Natural killer cell treated with Interleukin-12 subunit alpha and Interleukin-12 subunit beta and Interleukin-15 and Interleukin-18, amount 100 ng/mL, for 72 hours (primary cell): ENCODE measurements at regions not wholly inside any gene's neighbourhood (a gene's known extent, or its start where the extent isn't known, plus 50 kb on each side); places are given as distances from the start of the nearest gene placed in this dataset.

ENCODE experiments used
- ATAC-seq, 2 donors: fragments of 150-1000 bp; cut with Tn5 transposase in 1 of 2; sonication (Bioruptor Pico), chemical (Tn5 transposase) in 1 of 2; 2 replicates each; pipeline ENCODE4 v1.10.0; 2021
- DNase-seq: peaks from one replicate; pipeline ENCODE4 v3.0.0; 2022; ENCODE audit warnings: low spot score
- H3K27ac Mint-ChIP-seq, 2 donors: 1 replicate in 1 of 2; 2 replicates in 1 of 2; pipeline ENCODE4 v1.8.0; 2022; ENCODE audit warnings: mixed read lengths in 2 of 2, mild to moderate bottlenecking in 1 of 2, moderate library complexity in 1 of 2
- H3K27me3 Mint-ChIP-seq, 2 donors: 1 replicate in 1 of 2; 2 replicates in 1 of 2; pipeline ENCODE4 v1.8.0; 2022; ENCODE audit warnings: mixed read lengths in 2 of 2
- H3K36me3 Mint-ChIP-seq: one replicate; pipeline ENCODE4 v1.8.0; 2022; ENCODE audit warnings: mixed read lengths
- H3K4me1 Mint-ChIP-seq, 2 donors: 1 replicate in 1 of 2; 2 replicates in 1 of 2; pipeline ENCODE4 v1.8.0; 2022; ENCODE audit warnings: low read depth in 2 of 2, mixed read lengths in 2 of 2, mild to moderate bottlenecking in 1 of 2
- H3K4me3 Mint-ChIP-seq: one replicate; pipeline ENCODE4 v1.8.0; 2022; ENCODE audit warnings: mixed read lengths
- H3K9me3 Mint-ChIP-seq: 2 replicates; pipeline ENCODE4 v1.8.0; 2022; ENCODE audit warnings: mixed read lengths

DNA sequence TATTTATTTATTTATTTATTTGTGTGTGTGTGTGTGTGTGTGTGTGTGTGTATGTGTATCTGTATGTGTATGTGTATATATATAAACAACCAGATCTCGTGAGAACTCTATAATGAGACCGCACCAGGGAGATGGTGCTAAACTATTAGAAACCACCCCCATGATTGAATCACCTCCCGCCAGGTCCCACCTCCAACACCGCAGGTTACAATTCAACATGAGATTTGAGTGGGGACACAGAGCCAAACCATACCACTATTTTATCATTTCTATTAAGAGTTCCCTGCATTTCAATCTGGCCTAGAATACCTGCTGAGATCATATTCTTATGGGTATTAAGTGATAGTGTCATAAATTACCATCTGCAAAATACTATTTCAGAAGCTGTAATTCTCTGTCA, 243.8 kb upstream of the PLEKHG7 start:
- H3K4me1 Mint-ChIP-seq, result peaks cover 40 to 44% of the 10 kb centered on the region in 2 donors

DNA sequence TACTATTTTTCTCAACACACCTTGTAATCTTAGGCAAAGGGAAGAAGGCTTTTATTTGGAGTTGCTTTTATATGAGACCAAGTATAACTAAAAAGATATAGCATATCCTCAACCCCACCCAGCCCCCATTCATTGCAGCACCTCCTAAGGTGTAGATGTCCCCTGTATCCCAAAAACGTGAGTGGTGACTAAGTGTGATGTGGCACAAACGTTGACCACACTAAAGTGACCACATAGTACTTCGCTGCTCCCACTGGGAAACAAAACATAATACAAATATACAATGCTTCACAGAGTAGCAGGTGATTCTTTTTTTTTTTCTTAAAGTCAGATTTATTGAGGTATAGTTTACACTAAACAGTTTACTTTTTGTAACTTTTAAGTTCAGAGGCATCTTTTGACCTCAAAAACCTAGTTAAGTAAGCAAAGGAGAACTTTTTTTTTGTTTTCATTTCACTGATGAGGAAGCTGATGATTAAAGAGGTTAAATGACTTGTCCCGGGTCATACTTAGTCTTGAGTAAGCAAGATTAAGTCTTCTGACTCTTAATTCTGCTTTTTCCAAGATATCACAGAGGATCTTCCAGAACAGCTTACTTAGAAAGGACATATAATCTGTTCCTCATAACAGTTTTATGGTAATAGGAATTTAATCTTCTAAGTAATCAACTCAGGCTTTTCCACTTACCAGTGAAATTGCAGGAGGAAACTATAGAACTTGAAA, 245.2 kb upstream of the PLEKHG7 start:
- H3K27me3 Mint-ChIP-seq, result no peaks in the 10 kb centered on the region
- no peak overlapping the region for H3K4me3 Mint-ChIP-seq
- no peaks in the 10 kb centered on the region for H3K36me3 Mint-ChIP-seq
- peaks cover 36 to 39% of the 10 kb centered on the region in 2 donors for H3K4me1 Mint-ChIP-seq
- peak overlapping the region in 1 of 2 donors; percentile 33 for H3K27ac Mint-ChIP-seq
- peaks cover 17% of the 10 kb centered on the region for H3K9me3 Mint-ChIP-seq
- DNase-seq (no peak), ATAC-seq (no peak)

More for the DNA sequence above, 243.8 kb upstream of the PLEKHG7 start:
- no peak for DNase-seq
- Mint-ChIP-seq H3K4me3 (no peak overlapping the region), H3K36me3 (no peaks in the 10 kb centered on the region), H3K27me3 (no peaks in the 10 kb centered on the region), H3K9me3 (peaks cover 21% of the 10 kb centered on the region), H3K27ac (peak overlapping the region in 1 of 2 donors; percentile 69)
- no peak for ATAC-seq

DNA sequence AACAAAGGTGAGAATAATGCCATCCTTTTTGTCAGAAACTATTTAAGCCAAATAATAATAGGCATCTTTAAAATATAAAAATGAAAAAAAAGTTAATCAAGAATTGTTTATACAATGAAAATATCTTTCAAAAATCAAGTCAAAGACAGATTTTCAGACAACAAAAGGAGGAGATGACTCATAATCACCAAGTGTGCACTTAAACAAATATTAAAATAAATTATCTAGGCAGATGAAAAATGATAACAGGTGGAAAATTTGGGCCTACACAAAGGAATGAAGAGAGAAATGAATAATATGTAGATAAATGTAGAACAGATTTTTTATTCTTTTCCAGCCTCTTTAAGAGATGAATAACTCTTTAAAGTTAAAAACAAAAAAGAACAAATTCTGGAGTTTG, 250.0 kb upstream of the PLEKHG7 start:
- Mint-ChIP-seq H3K27me3 (no peaks in the 10 kb centered on the region), H3K36me3 (peaks cover 11% of the 10 kb centered on the region), H3K4me3 (no peak overlapping the region), H3K9me3 (peaks cover 18% of the 10 kb centered on the region), H3K27ac (peak overlapping the region in 1 of 2 donors; percentile 35), H3K4me1 (peaks cover 5 to 14% of the 10 kb centered on the region in 2 donors)
- no peak for DNase-seq
- ATAC-seq, result no peak

DNA sequence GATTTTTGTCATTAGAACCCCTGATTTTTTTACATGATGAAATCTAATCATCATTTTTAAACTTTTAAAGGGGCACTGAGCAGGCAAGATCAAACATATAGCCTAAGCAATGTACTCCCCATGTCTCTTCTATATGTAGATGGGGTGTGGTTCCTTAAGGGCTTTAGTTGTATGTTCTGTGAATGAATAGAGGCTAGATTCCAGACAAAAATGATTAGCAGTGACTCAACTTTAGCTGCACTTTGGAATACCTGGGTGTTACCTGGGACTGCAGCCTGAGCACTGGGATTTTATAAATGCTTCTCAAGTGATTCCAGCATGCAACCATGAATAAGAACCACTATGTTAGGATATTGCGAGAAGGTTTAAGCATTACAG, 256.7 kb upstream of the PLEKHG7 start:
- H3K9me3 Mint-ChIP-seq, result peaks cover 3% of the 10 kb centered on the region
- H3K4me3 Mint-ChIP-seq, result no peak overlapping the region
- peaks cover 11 to 15% of the 10 kb centered on the region in 2 donors for H3K4me1 Mint-ChIP-seq
- ATAC-seq, result no peak
- DNase-seq, result no peak
- no peaks in the 10 kb centered on the region for H3K27me3 Mint-ChIP-seq
- peak overlapping the region in 1 of 2 donors; percentile 7 for H3K27ac Mint-ChIP-seq
- H3K36me3 Mint-ChIP-seq, result peaks cover 11% of the 10 kb centered on the region

DNA sequence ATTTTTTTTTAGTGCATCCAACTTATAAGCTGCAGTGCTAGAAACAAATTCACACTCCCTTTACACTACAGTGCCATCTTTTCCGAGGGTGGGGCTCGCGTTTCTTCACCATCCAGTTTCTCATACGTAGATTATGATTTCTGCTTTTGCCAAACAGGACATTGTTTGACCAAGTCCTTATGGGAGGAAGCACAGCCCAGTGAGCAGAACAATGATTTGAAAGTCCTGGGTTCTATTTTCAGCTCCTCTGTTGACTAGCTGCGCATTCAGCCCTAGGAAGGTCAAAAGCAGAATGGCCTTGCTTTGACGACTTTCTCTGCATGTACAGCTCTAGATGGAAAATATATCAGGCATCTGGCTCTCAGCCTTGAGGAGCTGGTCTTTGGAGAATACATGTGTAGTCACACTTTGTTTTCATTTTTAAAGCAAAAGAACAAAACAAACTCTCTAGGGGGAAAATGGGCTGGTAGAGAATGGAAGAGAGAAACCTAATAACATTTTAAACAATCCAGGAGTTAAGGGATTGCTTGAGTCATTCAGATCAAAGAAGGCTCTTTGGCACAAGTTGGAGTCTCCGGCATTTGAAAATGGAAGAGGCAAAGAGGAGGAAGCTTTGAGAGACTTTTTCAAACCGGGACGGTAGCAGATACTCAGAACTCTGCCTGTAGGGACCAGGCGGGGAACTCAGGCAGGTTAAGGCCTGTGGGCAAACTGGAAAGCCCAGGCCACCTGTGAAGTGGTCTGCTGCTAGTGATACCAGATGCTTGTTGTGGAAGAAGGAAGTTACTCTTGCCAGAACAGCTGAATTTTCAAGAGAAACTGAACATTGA, 257.3 kb upstream of the PLEKHG7 start:
- Mint-ChIP-seq H3K9me3 (no peaks in the 10 kb centered on the region), H3K27ac (peak overlapping the region in 1 of 2 donors; percentile 7), H3K36me3 (peaks cover 10% of the 10 kb centered on the region), H3K27me3 (no peaks in the 10 kb centered on the region), H3K4me1 (peaks cover 11 to 15% of the 10 kb centered on the region in 2 donors), H3K4me3 (no peak overlapping the region)
- DNase-seq, result no peak
- ATAC-seq, result no peak

DNA sequence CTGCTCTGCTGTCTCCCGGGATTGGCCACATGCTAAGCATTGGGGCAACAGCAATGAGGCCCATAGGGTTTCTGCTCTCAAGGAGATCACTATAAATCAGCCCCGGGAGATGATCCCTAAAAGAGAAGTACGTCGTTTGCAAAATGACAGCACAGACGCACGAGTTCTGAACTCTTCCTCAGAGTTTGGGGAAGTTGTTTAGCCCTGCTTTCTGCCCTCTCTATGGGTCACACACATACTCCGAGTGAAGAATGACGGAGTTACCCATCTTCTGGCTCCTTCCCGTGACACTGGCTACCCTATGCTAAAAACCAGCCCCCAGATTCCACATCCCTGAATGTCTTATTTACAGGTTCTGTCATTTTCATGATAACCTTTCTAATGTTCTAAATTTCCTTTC, 258.0 kb upstream of the PLEKHG7 start:
- Mint-ChIP-seq H3K9me3 (peaks cover under 1% of the 10 kb centered on the region), H3K4me3 (no peak overlapping the region), H3K4me1 (peaks cover 12 to 20% of the 10 kb centered on the region in 2 donors), H3K36me3 (peaks cover 10% of the 10 kb centered on the region), H3K27ac (no peak overlapping the region), H3K27me3 (no peaks in the 10 kb centered on the region)
- no peak for DNase-seq
- no peak for ATAC-seq

DNA sequence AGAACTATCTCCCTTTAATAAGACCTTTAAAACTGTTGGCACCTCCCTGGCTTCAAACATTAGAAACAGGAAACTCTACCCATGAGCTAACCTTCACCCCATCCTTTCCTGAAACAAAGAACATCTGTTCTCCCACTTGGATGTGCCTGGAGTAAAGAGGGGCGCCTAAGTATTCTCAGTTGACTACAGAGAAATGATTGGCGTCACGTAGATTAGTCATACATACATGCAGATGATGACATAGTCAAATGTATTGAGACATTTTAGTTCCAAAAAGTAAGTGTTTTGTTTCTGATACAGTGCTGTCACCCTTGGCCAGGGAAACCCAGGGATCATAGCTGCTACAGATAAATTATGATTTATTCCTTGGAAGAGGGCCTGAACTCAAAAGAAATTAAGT, 260.0 kb upstream of the PLEKHG7 start:
- DNase-seq, result no peak
- no peak overlapping the region for H3K4me3 Mint-ChIP-seq
- peaks cover 17 to 33% of the 10 kb centered on the region in 2 donors for H3K4me1 Mint-ChIP-seq
- ATAC-seq, result no peak
- H3K9me3 Mint-ChIP-seq, result peaks cover 3% of the 10 kb centered on the region
- H3K27ac Mint-ChIP-seq, result peak overlapping the region; percentile 38 to 66
- peaks cover 10% of the 10 kb centered on the region for H3K36me3 Mint-ChIP-seq
- H3K27me3 Mint-ChIP-seq, result no peaks in the 10 kb centered on the region

DNA sequence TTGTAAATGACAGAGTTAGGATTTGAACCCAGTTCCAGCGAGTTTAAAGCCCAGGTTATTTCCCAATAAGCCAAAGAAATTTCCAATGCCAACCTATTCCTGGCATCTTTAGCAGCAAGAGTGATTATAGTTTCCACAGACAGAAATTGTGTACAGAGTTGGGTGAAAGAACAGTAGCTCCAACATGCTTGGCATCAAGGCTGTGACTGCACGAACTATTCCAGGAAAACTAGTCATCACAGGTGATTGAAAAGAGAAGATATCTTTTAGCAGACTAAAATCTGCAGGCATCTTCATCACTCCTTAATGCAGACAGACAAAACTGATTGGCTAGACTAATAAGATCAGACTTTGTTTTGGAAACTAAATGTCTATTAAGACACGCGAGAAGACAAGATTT, 262.7 kb upstream of the PLEKHG7 start:
- Mint-ChIP-seq H3K27ac (peak overlapping the region in 1 of 2 donors; percentile 86), H3K27me3 (no peaks in the 10 kb centered on the region), H3K4me3 (no peak overlapping the region), H3K36me3 (peaks cover 10% of the 10 kb centered on the region), H3K9me3 (peaks cover 7% of the 10 kb centered on the region), H3K4me1 (peaks cover 21 to 38% of the 10 kb centered on the region in 2 donors)
- no peak for DNase-seq
- no peak for ATAC-seq

DNA sequence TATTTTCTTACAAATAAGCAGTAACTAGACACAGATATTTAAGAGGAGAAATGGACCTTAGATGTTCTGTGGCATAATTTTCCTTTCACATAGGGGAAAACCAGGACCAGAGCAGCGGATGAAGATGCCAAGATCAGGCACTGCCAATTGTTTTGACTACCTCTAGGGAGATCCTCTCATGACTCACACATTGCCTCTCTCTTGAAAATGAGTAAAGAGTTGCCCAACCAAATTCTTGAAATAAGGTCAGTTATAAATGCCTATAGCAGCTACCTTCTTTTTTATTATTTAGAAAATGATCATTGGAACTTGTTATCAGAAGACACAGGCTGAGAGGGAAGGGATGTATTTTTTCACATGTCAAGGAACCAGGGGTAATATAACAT, 263.4 kb upstream of the PLEKHG7 start:
- H3K4me3 Mint-ChIP-seq, result no peak overlapping the region
- peaks cover 10% of the 10 kb centered on the region for H3K36me3 Mint-ChIP-seq
- H3K4me1 Mint-ChIP-seq, result peaks cover 26 to 43% of the 10 kb centered on the region in 2 donors
- ATAC-seq (peak in 1 of 2 donors; percentile 72), DNase-seq (no peak)
- no peaks in the 10 kb centered on the region for H3K27me3 Mint-ChIP-seq
- peak overlapping the region in 1 of 2 donors; percentile 86 for H3K27ac Mint-ChIP-seq
- peaks cover 7% of the 10 kb centered on the region for H3K9me3 Mint-ChIP-seq

DNA sequence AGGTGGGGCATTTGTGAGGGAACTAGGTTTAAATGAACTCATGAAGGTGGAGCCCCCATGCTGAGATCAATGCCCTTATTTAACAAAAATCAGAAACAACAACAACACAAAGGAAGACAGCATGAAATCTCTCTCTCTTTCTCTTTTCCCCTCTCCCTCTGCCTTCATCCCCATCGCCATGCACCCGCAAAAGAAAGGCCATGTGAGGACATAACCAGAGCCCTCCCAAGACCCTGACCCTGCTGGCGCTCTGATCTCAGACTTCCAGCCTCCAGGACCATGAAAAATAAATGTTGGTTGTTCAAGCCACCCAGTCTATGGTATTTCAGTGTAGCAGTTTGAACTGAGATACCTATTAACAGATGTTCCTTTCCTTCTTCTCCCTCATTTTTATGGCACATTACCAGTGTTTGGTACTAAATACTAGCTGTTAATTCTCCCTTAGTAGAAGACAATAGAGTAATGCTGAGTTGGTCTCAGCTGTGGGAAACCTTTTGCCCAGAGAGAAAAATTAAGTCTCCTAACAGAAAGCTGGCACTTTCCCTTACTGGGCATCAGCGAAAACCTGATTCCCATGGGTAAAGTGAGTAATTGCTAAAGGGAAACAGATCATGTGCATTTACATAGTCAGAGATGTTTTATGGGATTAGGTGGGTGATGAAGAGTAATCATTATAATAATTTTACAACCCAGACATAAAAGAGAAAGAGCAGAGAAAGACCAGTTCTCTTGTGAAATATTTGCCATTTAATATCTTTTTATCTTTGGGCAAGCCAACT, 264.0 kb upstream of the PLEKHG7 start:
- no peak overlapping the region for H3K4me3 Mint-ChIP-seq
- H3K36me3 Mint-ChIP-seq, result peaks cover 10% of the 10 kb centered on the region
- H3K9me3 Mint-ChIP-seq, result peaks cover 7% of the 10 kb centered on the region
- DNase-seq (no peak), ATAC-seq (no peak)
- no peaks in the 10 kb centered on the region for H3K27me3 Mint-ChIP-seq
- H3K27ac Mint-ChIP-seq, result peak overlapping the region in 1 of 2 donors; percentile 86
- peaks cover 31 to 49% of the 10 kb centered on the region in 2 donors for H3K4me1 Mint-ChIP-seq

DNA sequence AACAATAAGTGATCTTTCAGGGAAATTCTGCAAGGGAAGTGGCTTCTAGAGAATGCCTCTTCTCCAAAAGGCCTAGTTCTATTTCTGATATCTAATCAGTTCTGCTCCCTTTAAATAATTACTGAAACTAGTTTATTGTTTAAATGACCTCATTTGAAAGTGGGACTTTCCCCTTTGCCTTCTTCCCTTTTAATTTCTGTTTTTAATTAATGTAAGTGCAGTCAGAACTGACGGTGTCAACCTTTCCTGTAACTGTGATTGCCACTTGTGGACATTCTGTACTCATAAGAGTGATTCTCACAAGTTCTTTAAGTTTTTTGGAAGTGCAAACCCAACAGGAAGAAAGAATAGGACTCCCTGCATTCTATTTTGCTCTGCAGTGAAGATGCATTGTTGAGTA, 265.3 kb upstream of the PLEKHG7 start:
- Mint-ChIP-seq H3K9me3 (peaks cover 11% of the 10 kb centered on the region), H3K27ac (peak overlapping the region; percentile 4 to 86), H3K27me3 (no peaks in the 10 kb centered on the region), H3K4me1 (peaks cover 34 to 58% of the 10 kb centered on the region in 2 donors), H3K4me3 (peak overlapping the region; percentile 6), H3K36me3 (peaks cover 5% of the 10 kb centered on the region)
- DNase-seq (no peak), ATAC-seq (peak in 1 of 2 donors; percentile 60)

DNA sequence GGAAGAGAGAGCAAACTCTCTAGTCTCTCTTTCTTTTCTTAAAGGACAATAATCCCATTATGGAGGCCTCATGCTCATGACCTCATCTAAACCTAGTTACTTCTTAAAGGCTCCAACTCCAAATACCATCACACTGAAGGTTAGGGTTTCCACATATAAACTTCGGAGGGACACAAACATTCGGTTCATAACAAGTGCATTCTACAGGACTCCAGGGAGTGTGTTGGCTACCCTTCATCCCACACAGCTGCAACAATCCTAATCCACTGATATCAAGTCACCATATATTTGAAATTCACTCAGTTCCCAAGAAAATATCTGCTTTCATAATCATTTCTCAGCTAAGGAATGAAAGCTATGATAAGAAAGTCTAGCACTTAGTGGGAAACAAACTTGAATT, 265.9 kb upstream of the PLEKHG7 start:
- Mint-ChIP-seq H3K36me3 (peaks cover 5% of the 10 kb centered on the region), H3K4me1 (peaks cover 40 to 61% of the 10 kb centered on the region in 2 donors), H3K27me3 (no peaks in the 10 kb centered on the region), H3K27ac (peak overlapping the region in 1 of 2 donors; percentile 86), H3K9me3 (peaks cover 12% of the 10 kb centered on the region), H3K4me3 (no peak overlapping the region)
- DNase-seq, result no peak
- no peak for ATAC-seq

DNA sequence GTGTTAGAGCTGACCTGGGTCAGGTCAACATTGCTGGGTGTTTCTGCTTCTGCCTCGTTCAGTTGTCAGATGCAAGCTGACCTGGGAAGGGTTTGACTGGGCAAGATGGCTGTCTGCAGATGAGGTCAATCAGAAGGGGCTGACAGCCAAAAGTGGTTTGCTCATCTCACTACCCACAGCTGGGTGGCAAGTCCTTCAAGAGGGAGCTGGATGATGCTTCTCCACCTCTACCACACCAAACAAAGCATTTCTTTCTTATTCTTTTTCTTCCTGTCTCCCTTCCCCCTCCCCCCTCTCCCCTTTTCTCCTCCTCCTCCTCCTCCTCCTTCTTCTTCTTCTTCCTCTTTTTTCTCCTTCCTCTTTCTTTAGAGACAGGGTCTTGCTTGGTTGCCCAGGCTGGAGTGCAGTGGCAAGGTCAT, 268.2 kb upstream of the PLEKHG7 start:
- H3K27me3 Mint-ChIP-seq, result no peaks in the 10 kb centered on the region
- H3K27ac Mint-ChIP-seq, result peak overlapping the region in 1 of 2 donors; percentile 60
- ATAC-seq, result peak in 1 of 2 donors; percentile 49
- H3K36me3 Mint-ChIP-seq, result peaks cover 5% of the 10 kb centered on the region
- peaks cover 10% of the 10 kb centered on the region for H3K9me3 Mint-ChIP-seq
- DNase-seq, result no peak
- no peak overlapping the region for H3K4me3 Mint-ChIP-seq
- H3K4me1 Mint-ChIP-seq, result peaks cover 41 to 62% of the 10 kb centered on the region in 2 donors
